SK-N-SH (cell line): ENCODE measurements at regions not wholly inside any gene's neighbourhood (a gene's known extent, or its start where the extent isn't known, plus 50 kb on each side); places are given as distances from the start of the nearest gene placed in this dataset.
A peak's percentile ranks its signal among the peaks of the same experiment; 100 is the strongest.

Experiments
- CTCF ChIA-PET: fragments of 300-600, 350-600 bp; formaldehyde crosslinking; extraction: SDS; loops from one replicate; lab custom pipeline; 2021; lab: Yijun Ruan, JAX
- POLR2A ChIA-PET: fragments of 350-600 bp; sonication (Branson Sonifier 250); formaldehyde crosslinking; extraction: SDS; loops from one replicate; lab custom pipeline; 2020; ENCODE audit warnings: antibody characterized with exemption, inconsistent platforms; lab: Yijun Ruan, JAX
- DNase-seq: peaks from one replicate; pipeline ENCODE4 v3.0.0; 2012
- H2AFZ ChIP-seq: fragments of 200-600 bp; sonication (generic); 2 replicates; pipeline ENCODE4 v1.8.1; 2016; ENCODE audit warnings: antibody characterized with exemption, mild to moderate bottlenecking, low read depth
- H3F3A ChIP-seq: fragments of 200-600 bp; sonication (generic); replicated peaks from 2 replicates; pipeline ENCODE3; 2016; ENCODE audit warnings: antibody characterized with exemption, mild to moderate bottlenecking; ENCODE audit not compliant: insufficient read depth
- H3K27ac ChIP-seq, 2 experiments: fragments of 200-500 bp in 1 of 2; fragments of 200-600 bp in 1 of 2; sonication (Bioruptor generic) in 1 of 2; sonication (generic), shearing (Covaris generic) in 1 of 2; 2 replicates each; pipeline versions ENCODE4 v1.5.1 to v1.6.1; 2014 to 2016; ENCODE audit warnings: low read depth in 2 of 2, inconsistent platforms in 1 of 2, low read length in 1 of 2, mild to moderate bottlenecking in 1 of 2, mixed read lengths in 1 of 2
- H3K27me3 ChIP-seq: fragments of 200-600 bp; sonication (generic), shearing (Covaris generic); 2 replicates; pipeline ENCODE4 v1.6.1; 2016; ENCODE audit warnings: mixed run types; ENCODE audit not compliant: insufficient read depth
- H3K36me3 ChIP-seq, 2 experiments: fragments of 200-500 bp in 1 of 2; fragments of 200-600 bp in 1 of 2; sonication (Bioruptor generic) in 1 of 2; sonication (generic) in 1 of 2; replicated peaks in 1 of 2; 2 replicates each; pipeline versions ENCODE3 to v1.5.1; 2014 to 2016; ENCODE audit warnings: low read length in 1 of 2, mild to moderate bottlenecking in 1 of 2; ENCODE audit not compliant: insufficient read depth in 2 of 2, control insufficient read depth in 1 of 2
- H3K4me1 ChIP-seq, 2 experiments: fragments of 200-500 bp in 1 of 2; fragments of 200-600 bp in 1 of 2; sonication (Bioruptor generic) in 1 of 2; sonication (generic), shearing (Covaris generic) in 1 of 2; 2 replicates each; pipeline versions ENCODE4 v1.5.1 to v1.6.1; 2014 to 2016; ENCODE audit warnings: low read depth in 1 of 2, low read length in 1 of 2, mixed run types in 1 of 2; ENCODE audit not compliant: insufficient read depth in 2 of 2, control insufficient read depth in 1 of 2
- H3K4me2 ChIP-seq: fragments of 200-600 bp; sonication (generic), shearing (Covaris generic); 2 replicates; pipeline ENCODE4 v1.6.1; 2017; ENCODE audit warnings: mixed run types
- H3K4me3 ChIP-seq, 2 experiments: fragments of 200-500 bp in 1 of 2; fragments of 200-600 bp in 1 of 2; sonication (Bioruptor generic) in 1 of 2; sonication (generic), shearing (Covaris generic) in 1 of 2; 2 replicates each; pipeline versions ENCODE4 v1.5.1 to v1.8.1; 2014 to 2016; ENCODE audit warnings: low read depth in 2 of 2, inconsistent platforms in 1 of 2, low read length in 1 of 2, mild to moderate bottlenecking in 1 of 2, mixed read lengths in 1 of 2, moderate library complexity in 1 of 2
- H3K79me2 ChIP-seq: fragments of 200-600 bp; sonication (generic); 2 replicates; pipeline ENCODE4 v1.8.1; 2017; ENCODE audit warnings: mild to moderate bottlenecking; ENCODE audit not compliant: insufficient read depth
- H3K9ac ChIP-seq: fragments of 200-600 bp; sonication (generic); 2 replicates; pipeline ENCODE4 v1.6.1; 2017; ENCODE audit warnings: mixed run types
- H3K9me2 ChIP-seq: fragments of 200-600 bp; sonication (generic); 2 replicates; pipeline ENCODE4 v1.6.1; 2017; ENCODE audit warnings: mixed run types
- H3K9me3 ChIP-seq: fragments of 200-600 bp; sonication (generic); 2 replicates; pipeline ENCODE4 v1.6.1; 2017; ENCODE audit warnings: mixed run types, mild to moderate bottlenecking, moderate library complexity
- H4K20me1 ChIP-seq: fragments of 200-600 bp; sonication (generic); 2 replicates; pipeline ENCODE4 v1.6.1; 2017; ENCODE audit warnings: mild to moderate bottlenecking, mixed run types; ENCODE audit not compliant: insufficient read depth
- CHD2 ChIP-seq: fragments of 150-350 bp; IDR thresholded peaks from 2 replicates; pipeline ENCODE4 v1.6.1; 2018; ENCODE audit warnings: low read length; ENCODE audit not compliant: partially characterized antibody
- CTCF ChIP-seq: fragments of 200-600 bp; sonication (generic); IDR thresholded peaks from 2 replicates; pipeline ENCODE4 v1.6.1; 2017; ENCODE audit warnings: antibody characterized with exemption, mild to moderate bottlenecking, moderate library complexity
- ELF1 ChIP-seq: IDR thresholded peaks from 2 replicates; pipeline ENCODE4 v1.4.0; 2012
- EP300 ChIP-seq, 2 experiments: IDR thresholded peaks; 2 replicates each; pipeline versions ENCODE4 v1.4.0 to v1.6.1; 2012; ENCODE audit warnings: borderline replicate concordance in 1 of 2, low read depth in 1 of 2, low read length in 1 of 2
- EZH2phosphoT487 ChIP-seq: fragments of 200-600 bp; sonication (generic); IDR thresholded peaks from 2 replicates; pipeline ENCODE4 v1.6.1; 2017; ENCODE audit warnings: low read depth, mixed run types, mild to moderate bottlenecking, antibody characterized with exemption, moderate library complexity, borderline replicate concordance
- FOSL2 ChIP-seq: IDR thresholded peaks from 2 replicates; pipeline ENCODE4 v1.4.0; 2012; ENCODE audit warnings: low read depth, mild to moderate bottlenecking, moderate library complexity, borderline replicate concordance
- FOXJ3 ChIP-seq: sonication (generic); formaldehyde crosslinking; IDR thresholded peaks from 2 replicates; pipeline ENCODE4 v1.5.1; 2020; ENCODE audit warnings: mild to moderate bottlenecking, missing genetic modification reagents
- GABPA ChIP-seq: IDR thresholded peaks from 2 replicates; pipeline ENCODE4 v1.4.0; 2012; ENCODE audit warnings: low read depth, mild to moderate bottlenecking
- GATA2 ChIP-seq: sonication (generic); formaldehyde crosslinking; IDR thresholded peaks from 2 replicates; pipeline ENCODE4 v1.5.0; 2020; ENCODE audit warnings: mild to moderate bottlenecking, missing genetic modification reagents
- JUND ChIP-seq: IDR thresholded peaks from 2 replicates; pipeline ENCODE4 v1.4.0; 2012
- MXI1 ChIP-seq: IDR thresholded peaks from 2 replicates; pipeline ENCODE4 v1.6.1; 2012; ENCODE audit warnings: mild to moderate bottlenecking, low read depth, low read length, improper control_type of control experiment
- NFIC ChIP-seq: IDR thresholded peaks from 2 replicates; pipeline ENCODE4 v1.4.0; 2012; ENCODE audit warnings: borderline replicate concordance
- NRF1 ChIP-seq: IDR thresholded peaks from 2 replicates; pipeline ENCODE4 v1.6.1; 2012; ENCODE audit warnings: low read depth, mild to moderate bottlenecking, low read length
- PBX3 ChIP-seq: IDR thresholded peaks from 2 replicates; pipeline ENCODE4; 2012
- POLR2AphosphoS5 ChIP-seq: IDR thresholded peaks from 2 replicates; pipeline ENCODE4 v1.6.1; 2012; ENCODE audit warnings: low read depth, low read length
- RAD21 ChIP-seq: IDR thresholded peaks from 2 replicates; pipeline ENCODE4 v1.6.1; 2012; ENCODE audit warnings: mild to moderate bottlenecking, low read length
- RCOR1 ChIP-seq: fragments of 150-350 bp; IDR thresholded peaks from 2 replicates; pipeline ENCODE4 v1.6.1; 2017; ENCODE audit warnings: antibody characterized with exemption, low read length
- RFX5 ChIP-seq: IDR thresholded peaks from 2 replicates; pipeline ENCODE4 v1.6.1; 2012; ENCODE audit warnings: mild to moderate bottlenecking, improper control_type of control experiment, low read length
- RXRA ChIP-seq: IDR thresholded peaks from 2 replicates; pipeline ENCODE4 v1.4.0; 2012; ENCODE audit warnings: low read depth, mild to moderate bottlenecking, borderline replicate concordance
- SIN3A ChIP-seq: IDR thresholded peaks from 2 replicates; pipeline ENCODE4 v1.6.1; 2012; ENCODE audit warnings: low read depth, mild to moderate bottlenecking, low read length, moderate library complexity, borderline replicate concordance
- TAF1 ChIP-seq: IDR thresholded peaks from 2 replicates; pipeline ENCODE4 v1.6.1; 2012; ENCODE audit warnings: low read depth, mild to moderate bottlenecking, low read length, moderate library complexity, borderline replicate concordance
- TEAD4 ChIP-seq: IDR thresholded peaks from 2 replicates; pipeline ENCODE4 v1.4.0; 2012; ENCODE audit warnings: mild to moderate bottlenecking, borderline replicate concordance; ENCODE audit not compliant: insufficient read depth
- USF1 ChIP-seq: IDR thresholded peaks from 2 replicates; pipeline ENCODE4 v1.4.0; 2012; ENCODE audit warnings: low read depth, borderline replicate concordance
- WGBS: methylation state at CpG from one replicate; pipeline ENCODE4 v1.1.6; 2017; ENCODE audit warnings: low lambda C conversion rate; 5-methylcytosine and 5-hydroxymethylcytosine counted together
- TF ChIP-seq, protein P1 (sequence below): IDR thresholded peaks from 2 replicates; pipeline ENCODE4 v1.6.1; 2012; ENCODE audit warnings: mild to moderate bottlenecking, low read depth, low read length, moderate library complexity
- TF ChIP-seq, protein P2 (sequence below): IDR thresholded peaks from 2 replicates; pipeline ENCODE4 v1.4.0; 2012; ENCODE audit warnings: low read depth, borderline replicate concordance

- H3K4me3 ChIP-seq, result no peak overlapping the region
- H3K4me1 ChIP-seq, result peaks cover 2 to 22% of the 10 kb centered on the region in 2 experiments; a peak in 3 of 4 replicates
- H4K20me1 ChIP-seq, result no peaks in the 10 kb centered on the region
- ChIA-PET CTCF (interaction anchor here (1.2 kb wide), 1 partner anchor 12 kb away, joined by 4 read pairs; no protein-coding TSS in a partner anchor), POLR2A (no interaction called here)
- H3K79me2 ChIP-seq, result no peaks in the 10 kb centered on the region
- peak overlapping the region; percentile 71; the same call in 1 of the 2 replicates for H2AFZ ChIP-seq
- H3F3A ChIP-seq, result peaks cover 18% of the 10 kb centered on the region
- DNase-seq, result no peak
- no peaks in the 10 kb centered on the region for H3K9me3 ChIP-seq
- H3K9me2 ChIP-seq, result no peaks in the 10 kb centered on the region
- H3K4me2 ChIP-seq, result peak overlapping the region; percentile 60
- no peaks in the 10 kb centered on the region for H3K36me3 ChIP-seq
- no peaks in the 10 kb centered on the region for H3K27me3 ChIP-seq
- 56% methylated on average over 5 of the region's 5 CpGs for WGBS
- no peak overlapping the region for H3K9ac ChIP-seq
- H3K27ac ChIP-seq, result peak overlapping the region; percentile 26 to 55; a peak in 3 of 4 replicates
- no peak for TF ChIP-seq GABPA
- TF ChIP-seq ELF1, result no peak
- TF ChIP-seq TAF1, result no peak
- no peak; the same call in 1 of the 2 replicates for TF ChIP-seq RXRA
- no peak for TF ChIP-seq SIN3A
- TF ChIP-seq CHD2, result no peak
- TF ChIP-seq, protein P1, sequence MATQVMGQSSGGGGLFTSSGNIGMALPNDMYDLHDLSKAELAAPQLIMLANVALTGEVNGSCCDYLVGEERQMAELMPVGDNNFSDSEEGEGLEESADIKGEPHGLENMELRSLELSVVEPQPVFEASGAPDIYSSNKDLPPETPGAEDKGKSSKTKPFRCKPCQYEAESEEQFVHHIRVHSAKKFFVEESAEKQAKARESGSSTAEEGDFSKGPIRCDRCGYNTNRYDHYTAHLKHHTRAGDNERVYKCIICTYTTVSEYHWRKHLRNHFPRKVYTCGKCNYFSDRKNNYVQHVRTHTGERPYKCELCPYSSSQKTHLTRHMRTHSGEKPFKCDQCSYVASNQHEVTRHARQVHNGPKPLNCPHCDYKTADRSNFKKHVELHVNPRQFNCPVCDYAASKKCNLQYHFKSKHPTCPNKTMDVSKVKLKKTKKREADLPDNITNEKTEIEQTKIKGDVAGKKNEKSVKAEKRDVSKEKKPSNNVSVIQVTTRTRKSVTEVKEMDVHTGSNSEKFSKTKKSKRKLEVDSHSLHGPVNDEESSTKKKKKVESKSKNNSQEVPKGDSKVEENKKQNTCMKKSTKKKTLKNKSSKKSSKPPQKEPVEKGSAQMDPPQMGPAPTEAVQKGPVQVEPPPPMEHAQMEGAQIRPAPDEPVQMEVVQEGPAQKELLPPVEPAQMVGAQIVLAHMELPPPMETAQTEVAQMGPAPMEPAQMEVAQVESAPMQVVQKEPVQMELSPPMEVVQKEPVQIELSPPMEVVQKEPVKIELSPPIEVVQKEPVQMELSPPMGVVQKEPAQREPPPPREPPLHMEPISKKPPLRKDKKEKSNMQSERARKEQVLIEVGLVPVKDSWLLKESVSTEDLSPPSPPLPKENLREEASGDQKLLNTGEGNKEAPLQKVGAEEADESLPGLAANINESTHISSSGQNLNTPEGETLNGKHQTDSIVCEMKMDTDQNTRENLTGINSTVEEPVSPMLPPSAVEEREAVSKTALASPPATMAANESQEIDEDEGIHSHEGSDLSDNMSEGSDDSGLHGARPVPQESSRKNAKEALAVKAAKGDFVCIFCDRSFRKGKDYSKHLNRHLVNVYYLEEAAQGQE, result peak; percentile 40; the same call in 1 of the 2 replicates
- peak; percentile 58; the same call in 1 of the 2 replicates for TF ChIP-seq FOSL2
- TF ChIP-seq USF1, result no peak
- TF ChIP-seq EZH2phosphoT487, result no peak
- no peak for TF ChIP-seq MXI1
- no peak for TF ChIP-seq RAD21
- peak; percentile 76 for TF ChIP-seq PBX3
- TF ChIP-seq POLR2AphosphoS5, result peak; percentile 32; the same call in 1 of the 2 replicates
- no peak for TF ChIP-seq NRF1
- TF ChIP-seq RFX5, result no peak
- TF ChIP-seq NFIC, result peak; percentile 89
- TF ChIP-seq JUND, result peak; percentile 69
- TF ChIP-seq FOXJ3, result no peak
- TF ChIP-seq TEAD4, result no peak
- TF ChIP-seq RCOR1, result no peak
- no peak for TF ChIP-seq CTCF
- TF ChIP-seq EP300 (IDR thresholded peaks at IDR 0.05; ENCODE audit: borderline replicate concordance in 1 of 2, low read depth in 1 of 2, low read length in 1 of 2), result peak in 1 of 2 experiments; percentile 58; a peak in 2 of 4 replicates
- no peak for TF ChIP-seq GATA2 (CRISPR knock-in tag)
- TF ChIP-seq, protein P2, sequence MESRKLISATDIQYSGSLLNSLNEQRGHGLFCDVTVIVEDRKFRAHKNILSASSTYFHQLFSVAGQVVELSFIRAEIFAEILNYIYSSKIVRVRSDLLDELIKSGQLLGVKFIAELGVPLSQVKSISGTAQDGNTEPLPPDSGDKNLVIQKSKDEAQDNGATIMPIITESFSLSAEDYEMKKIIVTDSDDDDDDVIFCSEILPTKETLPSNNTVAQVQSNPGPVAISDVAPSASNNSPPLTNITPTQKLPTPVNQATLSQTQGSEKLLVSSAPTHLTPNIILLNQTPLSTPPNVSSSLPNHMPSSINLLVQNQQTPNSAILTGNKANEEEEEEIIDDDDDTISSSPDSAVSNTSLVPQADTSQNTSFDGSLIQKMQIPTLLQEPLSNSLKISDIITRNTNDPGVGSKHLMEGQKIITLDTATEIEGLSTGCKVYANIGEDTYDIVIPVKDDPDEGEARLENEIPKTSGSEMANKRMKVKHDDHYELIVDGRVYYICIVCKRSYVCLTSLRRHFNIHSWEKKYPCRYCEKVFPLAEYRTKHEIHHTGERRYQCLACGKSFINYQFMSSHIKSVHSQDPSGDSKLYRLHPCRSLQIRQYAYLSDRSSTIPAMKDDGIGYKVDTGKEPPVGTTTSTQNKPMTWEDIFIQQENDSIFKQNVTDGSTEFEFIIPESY, result no peak
Observed at GRCh38 chr17:31674717-31675349, 184.2 kb downstream of the COPRS start.
